ENCODE measurements at regions not wholly inside any gene's neighbourhood (a gene's known extent, or its start where the extent isn't known, plus 50 kb on each side); places are given as distances from the start of the nearest gene placed in this dataset.

- TF ChIP-seq CTCF (conservative IDR thresholded peaks at IDR 0.05; ENCODE audit: low read depth in 2 of 2) (peak in 1 of 2 experiments; percentile 19; a peak in 1 of 4 replicates), EZH2 (IDR thresholded peaks at IDR 0.05; ENCODE audit: low read depth, unreplicated experiment) (no peak), REST (IDR thresholded peaks at IDR 0.05; ENCODE audit: unreplicated experiment) (no peak), POLR2AphosphoS5 (IDR thresholded peaks at IDR 0.05; ENCODE audit: low read depth) (no peak), CREB1 (CRISPR knock-in tag; IDR thresholded peaks at IDR 0.05; ENCODE audit: low read depth) (no peak), JUNB (IDR thresholded peaks at IDR 0.05; ENCODE audit: unreplicated experiment) (no peak), ETS1 (IDR thresholded peaks at IDR 0.05) (no peak), EZH2phosphoT487 (IDR thresholded peaks at IDR 0.05; ENCODE audit: unreplicated experiment) (no peak), ZNF114 (CRISPR knock-in tag; IDR thresholded peaks at IDR 0.05) (no peak), STAT1 (IDR thresholded peaks at IDR 0.05; ENCODE audit: unreplicated experiment) (no peak)
Measured at GRCh38 chr7:69402696-69403095, 195.6 kb upstream of the AUTS2 start.
